ENCODE measurements at regions not wholly inside any gene's neighbourhood (a gene's known extent, or its start where the extent isn't known, plus 50 kb on each side); places are given as distances from the start of the nearest gene placed in this dataset.
"Not testable (repeated sequence)": the region's sequence is repeated elsewhere in the genome, so short reads cannot be mapped to it uniquely, and the experiment has no call there.

- no peak for DNase-seq
Observed at GRCh38 chr4:173685831-173686210, 155.8 kb upstream of the HAND2 start.

- DNase-seq, result no peak
Observed at GRCh38 chr4:173685165-173685830, 155.3 kb upstream of the HAND2 start.

GRCh38 chr4:173684223-173684622 lies 154.2 kb upstream of the HAND2 start:
- no peak for DNase-seq

- no peak for DNase-seq
Observed at GRCh38 chr4:173682609-173683008, 152.6 kb upstream of the HAND2 start.

- DNase-seq, result no peak
Observed at GRCh38 chr4:173680278-173680677, 150.2 kb upstream of the HAND2 start.

GRCh38 chr4:173675446-173675845 lies 145.4 kb upstream of the HAND2 start:
- no peak for DNase-seq

- DNase-seq, result no peak
Observed at GRCh38 chr4:173669460-173670179, 139.6 kb upstream of the HAND2 start.

- no peak for DNase-seq
Observed at GRCh38 chr4:173661001-173661400, 131.0 kb upstream of the HAND2 start.

GRCh38 chr4:173656898-173657297 lies 126.9 kb upstream of the HAND2 start:
- DNase-seq, result no peak

- no peak for DNase-seq
Observed at GRCh38 chr4:173652283-173652931, 122.4 kb upstream of the HAND2 start.

- no peak for DNase-seq
Observed at GRCh38 chr4:173651651-173652282, 121.7 kb upstream of the HAND2 start.

GRCh38 chr4:173647902-173648301 lies 117.9 kb upstream of the HAND2 start:
- DNase-seq, result no peak

- DNase-seq, result no peak
Observed at GRCh38 chr4:173642509-173642908, 112.5 kb upstream of the HAND2 start.

GRCh38 chr4:173635395-173635794 lies 105.4 kb upstream of the HAND2 start:
- DNase-seq, result no peak

GRCh38 chr4:173626277-173626676 lies 96.2 kb upstream of the HAND2 start:
- DNase-seq, result no peak

- DNase-seq, result not testable (repeated sequence)
Observed at GRCh38 chr4:173618648-173619047, 88.6 kb upstream of the HAND2 start.

GRCh38 chr4:173609158-173609557 lies 79.1 kb upstream of the HAND2 start:
- DNase-seq, result no peak

- not testable (repeated sequence) for DNase-seq
Observed at GRCh38 chr4:173608632-173609031, 78.6 kb upstream of the HAND2 start.

GRCh38 chr4:173591760-173592159 lies 61.7 kb upstream of the HAND2 start:
- no peak for DNase-seq

GRCh38 chr4:173590697-173591096 lies 60.7 kb upstream of the HAND2 start:
- no peak for DNase-seq

GRCh38 chr4:173585876-173586572 lies 56.0 kb upstream of the HAND2 start:
- DNase-seq, result no peak

- DNase-seq, result no peak
Observed at GRCh38 chr4:173584506-173584905, 54.5 kb upstream of the HAND2 start.
